ENCODE measurements at regions not wholly inside any gene's neighbourhood (a gene's known extent, or its start where the extent isn't known, plus 50 kb on each side); places are given as distances from the start of the nearest gene placed in this dataset.
"Not testable (repeated sequence)": the region's sequence is repeated elsewhere in the genome, so short reads cannot be mapped to it uniquely, and the experiment has no call there.

- no peak for DNase-seq (ENCODE audit: low spot score)
These were observed 1314.6 kb upstream of the TMEM132C start for GRCh38 chr12:126952096-126953007.

- DNase-seq (ENCODE audit: low spot score): no peak
These were observed 1313.5 kb upstream of the TMEM132C start for GRCh38 chr12:126953365-126953889.

GRCh38 chr12:126960221-126960620, 1306.7 kb upstream of the TMEM132C start:
- no peak for DNase-seq (ENCODE audit: low spot score)

- DNase-seq (ENCODE audit: low spot score): no peak
These were observed 1306.3 kb upstream of the TMEM132C start for GRCh38 chr12:126960709-126961108.

GRCh38 chr12:126963825-126964224, 1303.1 kb upstream of the TMEM132C start:
- no peak for DNase-seq (ENCODE audit: low spot score)

GRCh38 chr12:126966498-126966897, 1300.5 kb upstream of the TMEM132C start:
- no peak for DNase-seq (ENCODE audit: low spot score)

GRCh38 chr12:126967152-126967551, 1299.8 kb upstream of the TMEM132C start:
- DNase-seq (ENCODE audit: low spot score): no peak

GRCh38 chr12:126974779-126975178, 1292.2 kb upstream of the TMEM132C start:
- no peak for DNase-seq (ENCODE audit: low spot score)

- DNase-seq (ENCODE audit: low spot score): no peak
These were observed 1290.4 kb upstream of the TMEM132C start for GRCh38 chr12:126976579-126976978.

GRCh38 chr12:126979564-126979963, 1287.4 kb upstream of the TMEM132C start:
- DNase-seq (ENCODE audit: low spot score): not testable (repeated sequence)

GRCh38 chr12:126982707-126983106, 1284.3 kb upstream of the TMEM132C start:
- DNase-seq (ENCODE audit: low spot score): no peak

- not testable (repeated sequence) for DNase-seq (ENCODE audit: low spot score)
These were observed 1283.2 kb upstream of the TMEM132C start for GRCh38 chr12:126983735-126984134.

GRCh38 chr12:126985663-126986062, 1281.3 kb upstream of the TMEM132C start:
- DNase-seq (ENCODE audit: low spot score): not testable (repeated sequence)

- no peak for DNase-seq (ENCODE audit: low spot score)
These were observed 1277.4 kb upstream of the TMEM132C start for GRCh38 chr12:126989532-126989931.

GRCh38 chr12:126993898-126994297, 1273.1 kb upstream of the TMEM132C start:
- DNase-seq (ENCODE audit: low spot score): no peak

- DNase-seq (ENCODE audit: low spot score): no peak
These were observed 1272.4 kb upstream of the TMEM132C start for GRCh38 chr12:126994599-126994998.

GRCh38 chr12:126998031-126998430, 1268.9 kb upstream of the TMEM132C start:
- no peak for DNase-seq (ENCODE audit: low spot score)

GRCh38 chr12:126998747-126999285, 1268.2 kb upstream of the TMEM132C start:
- no peak for DNase-seq (ENCODE audit: low spot score)

GRCh38 chr12:126999352-126999751, 1267.6 kb upstream of the TMEM132C start:
- no peak for DNase-seq (ENCODE audit: low spot score)

GRCh38 chr12:127005406-127005805, 1261.6 kb upstream of the TMEM132C start:
- DNase-seq (ENCODE audit: low spot score): no peak

GRCh38 chr12:127006972-127007371, 1260.0 kb upstream of the TMEM132C start:
- DNase-seq (ENCODE audit: low spot score): no peak

- no peak for DNase-seq (ENCODE audit: low spot score)
These were observed 1258.1 kb upstream of the TMEM132C start for GRCh38 chr12:127008755-127009403.
